ENCODE measurements at regions not wholly inside any gene's neighbourhood (a gene's known extent, or its start where the extent isn't known, plus 50 kb on each side); places are given as distances from the start of the nearest gene placed in this dataset.

DNA sequence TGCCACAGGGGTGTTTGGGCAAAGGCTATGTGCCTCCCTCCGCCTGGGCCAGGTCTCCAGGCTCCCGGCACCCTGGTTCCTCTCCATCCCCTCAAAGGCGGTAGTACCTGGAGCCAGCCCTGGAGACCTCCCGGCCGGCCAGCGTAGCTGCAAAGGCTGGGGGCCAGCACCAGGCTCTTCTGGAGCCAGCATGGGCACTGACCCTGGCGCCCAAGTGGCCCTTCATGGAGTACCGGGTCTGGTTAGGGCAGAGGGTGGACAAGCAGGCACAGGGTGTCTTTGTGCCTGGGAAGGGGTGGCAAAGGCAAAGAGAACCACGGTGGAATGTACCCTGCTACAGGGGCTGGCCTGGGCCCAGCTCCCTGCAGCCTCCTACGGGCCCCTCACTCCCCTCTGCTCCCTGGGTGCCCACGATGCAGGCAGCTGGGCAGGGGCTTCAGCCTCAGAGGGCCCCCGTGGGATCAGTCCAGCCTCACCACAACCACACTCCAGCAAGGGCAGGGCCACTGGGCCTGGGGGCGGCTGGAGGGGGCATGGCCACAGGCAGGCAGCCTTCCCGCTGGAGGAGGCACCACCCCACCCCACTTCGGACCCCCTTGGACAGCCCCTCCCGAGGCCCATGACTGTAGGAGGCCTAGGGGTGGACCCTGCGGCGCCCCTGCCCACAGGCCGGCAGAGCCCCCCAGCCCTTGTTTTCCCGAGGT is 112.9 kb upstream of the NKX1-1 start:
- no peak for TF ChIP-seq EP300 (IDR thresholded peaks at IDR 0.05)
- TF ChIP-seq POLR2AphosphoS5 (IDR thresholded peaks at IDR 0.05) = no peak
- no peak for TF ChIP-seq POLR2A (IDR thresholded peaks at IDR 0.05)
- TF ChIP-seq, protein P1, sequence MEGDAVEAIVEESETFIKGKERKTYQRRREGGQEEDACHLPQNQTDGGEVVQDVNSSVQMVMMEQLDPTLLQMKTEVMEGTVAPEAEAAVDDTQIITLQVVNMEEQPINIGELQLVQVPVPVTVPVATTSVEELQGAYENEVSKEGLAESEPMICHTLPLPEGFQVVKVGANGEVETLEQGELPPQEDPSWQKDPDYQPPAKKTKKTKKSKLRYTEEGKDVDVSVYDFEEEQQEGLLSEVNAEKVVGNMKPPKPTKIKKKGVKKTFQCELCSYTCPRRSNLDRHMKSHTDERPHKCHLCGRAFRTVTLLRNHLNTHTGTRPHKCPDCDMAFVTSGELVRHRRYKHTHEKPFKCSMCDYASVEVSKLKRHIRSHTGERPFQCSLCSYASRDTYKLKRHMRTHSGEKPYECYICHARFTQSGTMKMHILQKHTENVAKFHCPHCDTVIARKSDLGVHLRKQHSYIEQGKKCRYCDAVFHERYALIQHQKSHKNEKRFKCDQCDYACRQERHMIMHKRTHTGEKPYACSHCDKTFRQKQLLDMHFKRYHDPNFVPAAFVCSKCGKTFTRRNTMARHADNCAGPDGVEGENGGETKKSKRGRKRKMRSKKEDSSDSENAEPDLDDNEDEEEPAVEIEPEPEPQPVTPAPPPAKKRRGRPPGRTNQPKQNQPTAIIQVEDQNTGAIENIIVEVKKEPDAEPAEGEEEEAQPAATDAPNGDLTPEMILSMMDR (IDR thresholded peaks at IDR 0.05) = no peak
- 74 to 85% (median 84%) methylated on average over 14 to 20 of the region's 20 CpGs for WGBS, 5 donors

DNA sequence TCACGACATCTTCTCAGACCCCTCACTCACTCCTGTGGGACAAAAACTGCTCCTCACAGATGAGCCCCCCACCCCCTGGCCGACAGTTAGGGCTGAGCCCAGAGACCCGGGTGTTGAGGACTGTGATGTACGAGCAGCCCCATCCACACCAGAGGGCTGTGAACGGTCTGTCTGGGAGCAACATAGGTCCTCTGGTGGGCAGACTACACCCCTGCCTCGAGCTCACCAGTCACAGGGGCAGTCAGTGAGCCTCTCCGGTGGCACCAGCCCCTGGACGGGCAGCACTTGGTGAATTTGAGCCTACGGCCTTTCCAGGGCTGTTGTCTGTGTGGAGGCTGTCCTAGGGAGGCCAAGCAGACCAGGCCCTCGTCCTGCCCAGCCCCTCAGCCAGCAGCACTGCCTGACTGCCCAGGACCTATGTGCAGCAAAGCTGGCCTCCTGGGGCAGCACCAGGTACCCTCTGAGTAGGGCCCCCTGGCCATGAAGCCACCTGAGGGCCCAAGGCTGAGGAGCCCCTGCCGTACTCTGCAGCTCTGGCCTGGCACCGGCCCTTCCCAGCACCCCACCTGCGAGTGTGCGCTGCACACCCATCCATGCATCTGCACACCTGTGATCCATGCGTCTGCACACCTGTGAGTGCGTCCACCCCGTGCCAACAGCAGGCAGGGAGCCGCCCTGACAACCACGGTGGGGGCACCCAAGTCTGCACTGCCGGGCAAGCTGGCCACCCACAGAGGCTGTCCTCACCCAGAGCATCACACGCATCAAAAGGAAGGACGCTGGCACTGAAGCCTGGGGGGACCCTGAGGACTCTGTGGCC is 111.6 kb upstream of the NKX1-1 start:
- no peak for DNase-seq
- Histone ChIP-seq H3K9me3 (peaks cover 0 to 2% (median 1%) of the 10 kb centered on the region in 4 donors), H3K4me3 (no peak overlapping the region), H3K27me3 (peaks cover 0 to 86% (median 38%) of the 10 kb centered on the region in 3 donors), H3K36me3 (no peaks in the 10 kb centered on the region), H3K27ac (no peak overlapping the region), H3K4me1 (peaks cover 4 to 25% (median 17%) of the 10 kb centered on the region in 4 donors)
- WGBS, 5 donors = 65 to 80% (median 78%) methylated on average over 6 to 22 of the region's 22 CpGs
- intact Hi-C loops (cut with DNase I; ENCODE audit: low total_unique reads) = no loop called here
- TF ChIP-seq EP300 (IDR thresholded peaks at IDR 0.05) (no peak), POLR2A (IDR thresholded peaks at IDR 0.05) (no peak), POLR2AphosphoS5 (IDR thresholded peaks at IDR 0.05) (no peak)
- TF ChIP-seq, protein P1 (IDR thresholded peaks at IDR 0.05) = no peak

More for the DNA sequence above, 112.9 kb upstream of the NKX1-1 start:
- Histone ChIP-seq H3K4me3 (no peak overlapping the region), H3K27ac (no peak overlapping the region), H3K36me3 (no peaks in the 10 kb centered on the region), H3K9me3 (peaks cover 0 to 11% (median 4%) of the 10 kb centered on the region in 4 donors), H3K4me1 (peaks cover 0 to 17% (median 11%) of the 10 kb centered on the region in 4 donors), H3K27me3 (peaks cover 0 to 86% (median 28%) of the 10 kb centered on the region in 3 donors)
- intact Hi-C loops (cut with DNase I; ENCODE audit: low total_unique reads) = no loop called here
- DNase-seq = no peak

DNA sequence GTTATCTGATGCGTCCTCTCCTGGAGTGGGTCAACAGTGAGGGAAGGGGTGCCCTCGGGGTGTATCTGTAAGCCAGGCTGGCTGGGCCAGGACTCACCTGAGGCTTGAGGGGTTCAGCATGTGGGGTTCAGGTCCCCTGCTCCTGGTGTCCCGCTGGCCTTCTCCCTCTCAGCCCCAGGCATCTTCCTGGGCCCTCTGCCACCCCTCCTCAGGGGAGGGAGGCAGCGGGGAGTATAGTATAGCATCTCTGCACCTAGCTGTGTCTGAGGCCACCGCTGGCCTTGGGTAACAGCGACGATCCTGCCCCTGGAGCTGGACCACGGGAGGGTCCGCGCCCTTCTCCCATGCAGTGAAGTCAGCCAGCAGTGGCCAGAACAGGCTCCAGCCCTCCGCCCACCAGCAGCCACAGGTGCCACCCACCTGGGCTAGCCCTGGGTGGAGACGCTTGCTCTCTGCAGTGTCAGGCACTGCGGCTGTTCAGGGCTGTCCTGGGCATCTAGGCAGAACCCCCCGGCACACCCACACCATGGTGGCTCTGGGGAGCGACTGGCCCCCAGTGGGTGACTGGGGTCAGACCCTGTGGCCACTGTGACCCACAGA is 110.7 kb upstream of the NKX1-1 start:
- H3K36me3 ChIP-seq = no peaks in the 10 kb centered on the region
- WGBS, 5 donors = 61 to 72% (median 72%) methylated on average over 10 to 15 of the region's 15 CpGs
- peaks cover 0 to 86% (median 39%) of the 10 kb centered on the region in 3 donors for H3K27me3 ChIP-seq
- no peaks in the 10 kb centered on the region for H3K9me3 ChIP-seq
- no peak for TF ChIP-seq EP300 (IDR thresholded peaks at IDR 0.05)
- TF ChIP-seq, protein P1 (IDR thresholded peaks at IDR 0.05) = no peak
- TF ChIP-seq POLR2AphosphoS5 (IDR thresholded peaks at IDR 0.05) = no peak
- TF ChIP-seq POLR2A (IDR thresholded peaks at IDR 0.05) = no peak
- DNase-seq = no peak
- peaks cover 4 to 31% (median 21%) of the 10 kb centered on the region in 4 donors for H3K4me1 ChIP-seq
- H3K4me3 ChIP-seq = no peak overlapping the region
- H3K27ac ChIP-seq = no peak overlapping the region
- intact Hi-C loops (cut with DNase I; ENCODE audit: low total_unique reads) = no loop called here

DNA sequence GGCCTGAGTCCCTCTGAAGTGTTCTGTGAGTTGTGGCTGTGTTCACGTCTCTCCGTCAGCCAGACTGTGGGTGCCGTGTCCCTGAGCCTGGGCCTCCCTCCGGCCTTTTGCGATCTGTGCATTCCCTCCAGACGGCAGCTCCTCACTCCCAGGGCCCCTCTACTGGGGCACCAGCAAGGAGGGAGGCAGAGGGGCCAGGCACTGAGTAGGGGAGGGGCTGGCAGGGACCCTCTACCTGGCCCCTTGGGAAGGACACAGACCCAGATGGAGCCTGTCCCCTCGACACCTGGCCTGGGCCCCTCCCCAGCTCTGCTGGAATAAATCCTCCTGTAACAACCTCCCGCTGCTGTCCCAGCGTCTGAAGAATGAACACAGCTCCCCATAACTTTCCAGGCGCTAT is 110.0 kb upstream of the NKX1-1 start:
- Histone ChIP-seq H3K27ac (no peak overlapping the region), H3K4me1 (peaks cover 4 to 26% (median 16%) of the 10 kb centered on the region in 4 donors), H3K9me3 (no peaks in the 10 kb centered on the region), H3K27me3 (peaks cover 0 to 86% (median 31%) of the 10 kb centered on the region in 3 donors), H3K36me3 (no peaks in the 10 kb centered on the region), H3K4me3 (no peak overlapping the region)
- no peak for TF ChIP-seq POLR2A (IDR thresholded peaks at IDR 0.05)
- TF ChIP-seq EP300 (IDR thresholded peaks at IDR 0.05) = no peak
- no peak for TF ChIP-seq POLR2AphosphoS5 (IDR thresholded peaks at IDR 0.05)
- TF ChIP-seq, protein P1 (IDR thresholded peaks at IDR 0.05) = no peak
- DNase-seq = no peak
- 43 to 71% (median 68%) methylated on average over 8 to 10 of the region's 10 CpGs for WGBS, 5 donors
- intact Hi-C loops (cut with DNase I; ENCODE audit: low total_unique reads) = no loop called here

All from stomach (tissue), 8 donors.